Fibroblast of lung (primary cell): ENCODE measurements at regions not wholly inside any gene's neighbourhood (a gene's known extent, or its start where the extent isn't known, plus 50 kb on each side); places are given as distances from the start of the nearest gene placed in this dataset.

Experiments used
- DNase-seq, 2 donors: peaks; one replicate each; pipeline versions ENCODE4 v3.0.0 to v3.0.0-alpha.2; 2010; ENCODE audit warnings: low read depth in 2 of 2
- H2AFZ ChIP-seq: 2 replicates; pipeline ENCODE4 v1.5.1; 2012; ENCODE audit warnings: low read length, control low read depth, inconsistent platforms
- H3K27ac ChIP-seq: 2 replicates; pipeline ENCODE4 v1.5.1; 2011; ENCODE audit warnings: low read length, control low read depth; ENCODE audit not compliant: insufficient read depth
- H3K27me3 ChIP-seq: 2 replicates; pipeline ENCODE4 v1.5.1; 2011; ENCODE audit warnings: mild to moderate bottlenecking, low read length; ENCODE audit not compliant: control insufficient read depth, insufficient read depth
- H3K36me3 ChIP-seq: 2 replicates; pipeline ENCODE4 v1.5.1; 2011; ENCODE audit warnings: low read length; ENCODE audit not compliant: control insufficient read depth, insufficient read depth
- H3K4me1 ChIP-seq: 2 replicates; pipeline ENCODE4 v1.5.1; 2011; ENCODE audit warnings: low read length; ENCODE audit not compliant: control insufficient read depth, insufficient read depth; ENCODE audit errors: extremely low read depth
- H3K4me2 ChIP-seq: 2 replicates; pipeline ENCODE4 v1.5.1; 2011; ENCODE audit warnings: low read length, control low read depth; ENCODE audit not compliant: insufficient read depth; ENCODE audit errors: extremely low read depth
- H3K4me3 ChIP-seq, 4 experiments: fragments of 200-600 bp in 1 of 4; sonication (generic) in 1 of 4; replicated peaks in 1 of 4; 2 replicates each; pipeline ENCODE4 v1.5.1; 2011 to 2016; ENCODE audit warnings: low read length in 4 of 4, low read depth in 3 of 4, mild to moderate bottlenecking in 3 of 4, control low read depth in 2 of 4, inconsistent platforms in 1 of 4, mixed read lengths in 1 of 4; ENCODE audit not compliant: insufficient read depth in 1 of 4; ENCODE audit errors: control extremely low read depth in 1 of 4
- H3K79me2 ChIP-seq: 2 replicates; pipeline ENCODE4 v1.5.1; 2012; ENCODE audit warnings: mild to moderate bottlenecking, low read length, inconsistent platforms; ENCODE audit not compliant: control insufficient read depth, insufficient read depth
- H3K9ac ChIP-seq: 2 replicates; pipeline ENCODE4 v1.5.1; 2011; ENCODE audit warnings: mild to moderate bottlenecking, low read length, control low read depth; ENCODE audit not compliant: insufficient read depth
- H3K9me3 ChIP-seq: 2 replicates; pipeline ENCODE4 v1.5.1; 2012; ENCODE audit warnings: low read depth, low read length; ENCODE audit not compliant: control insufficient read depth, insufficient read depth
- H4K20me1 ChIP-seq: 2 replicates; pipeline ENCODE4 v1.5.1; 2011; ENCODE audit warnings: low read length; ENCODE audit not compliant: control insufficient read depth, insufficient read depth; ENCODE audit errors: extremely low read depth
- CTCF ChIP-seq, 2 donors: IDR thresholded peaks in 1 of 2; conservative IDR thresholded peaks in 1 of 2; 1 replicate in 1 of 2; 2 replicates in 1 of 2; pipeline ENCODE4 v1.5.1; 2011 to 2012; ENCODE audit warnings: low read length in 2 of 2, control low read depth in 1 of 2, inconsistent platforms in 1 of 2, low read depth in 1 of 2, mild to moderate bottlenecking in 1 of 2
- EZH2 ChIP-seq: IDR thresholded peaks from 2 replicates; pipeline ENCODE4 v1.5.1; 2012; ENCODE audit warnings: low read length, control low read depth, mild to moderate bottlenecking; ENCODE audit errors: missing control alignments

DNA sequence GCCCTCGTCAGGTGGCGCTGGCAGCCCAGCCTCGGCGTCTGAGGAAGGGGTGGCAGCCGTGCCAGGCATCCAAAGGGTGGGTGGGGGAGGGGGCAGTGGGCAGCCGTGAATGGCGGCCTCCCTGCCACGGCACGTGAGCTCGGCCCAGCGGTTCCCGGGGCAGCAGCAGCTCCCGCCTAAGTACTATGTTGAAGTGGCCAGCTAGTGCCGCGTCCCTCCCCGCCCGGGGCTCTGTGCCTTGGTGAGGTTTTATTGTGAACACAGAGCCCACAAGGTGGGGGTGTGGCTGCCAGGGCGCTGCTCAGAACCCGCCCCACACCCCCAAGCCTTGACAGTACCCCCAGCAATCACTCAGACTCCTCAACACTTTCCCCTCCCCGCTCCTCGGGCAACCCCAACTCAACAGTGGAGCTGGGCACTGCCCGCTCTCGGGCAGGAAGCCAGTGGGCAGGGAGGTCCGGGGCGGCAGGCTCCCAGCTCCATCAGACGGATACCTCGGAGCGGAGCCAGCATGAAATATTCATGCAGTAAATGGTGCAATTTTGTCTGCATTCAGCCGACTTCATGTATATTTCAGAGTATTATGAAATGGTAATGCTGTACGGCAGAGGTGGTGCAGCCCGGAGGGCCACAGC, 80.4 kb downstream of the ENGASE start:
- Histone ChIP-seq H3K27ac (no peak overlapping the region), H3K4me3 (no peak overlapping the region), H2AFZ (no peak overlapping the region), H4K20me1 (no peaks in the 10 kb centered on the region), H3K79me2 (no peaks in the 10 kb centered on the region), H3K9ac (no peak overlapping the region), H3K36me3 (no peaks in the 10 kb centered on the region), H3K27me3 (no peaks in the 10 kb centered on the region), H3K9me3 (no peaks in the 10 kb centered on the region), H3K4me2 (no peak overlapping the region), H3K4me1 (no peaks in the 10 kb centered on the region)
- TF ChIP-seq CTCF (conservative IDR thresholded peaks at IDR 0.05 in 1 of 2, IDR thresholded peaks at IDR 0.05 in 1 of 2; ENCODE audit: low read depth in 1 of 2, low read length in 2 of 2) (no peak), EZH2 (no peak)
- no peak for DNase-seq

DNA sequence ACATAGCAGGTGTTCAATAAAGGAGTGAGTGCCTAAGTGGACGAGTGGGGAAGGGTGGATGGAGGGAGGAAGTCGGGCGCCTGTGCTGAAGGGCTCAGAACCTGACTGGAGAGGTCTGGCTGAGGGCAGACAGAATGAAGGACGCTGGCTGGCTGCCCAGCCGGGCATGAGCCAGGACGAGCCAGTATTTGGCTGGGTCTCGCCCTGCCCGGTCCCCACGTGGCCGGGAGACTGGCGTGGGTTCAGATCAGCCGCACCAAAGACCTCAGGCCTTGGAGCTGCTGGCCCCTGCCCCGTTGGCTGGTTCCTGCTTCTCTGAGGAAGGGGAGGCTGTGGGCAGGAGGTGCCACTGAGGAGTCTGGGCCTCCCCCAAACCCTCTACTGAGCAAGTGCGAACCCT, 79.8 kb downstream of the ENGASE start:
- H2AFZ ChIP-seq = no peak overlapping the region
- H3K36me3 ChIP-seq = no peaks in the 10 kb centered on the region
- H4K20me1 ChIP-seq = no peaks in the 10 kb centered on the region
- TF ChIP-seq CTCF (conservative IDR thresholded peaks at IDR 0.05 in 1 of 2, IDR thresholded peaks at IDR 0.05 in 1 of 2; ENCODE audit: low read depth in 1 of 2, low read length in 2 of 2) = no peak
- H3K4me2 ChIP-seq = no peak overlapping the region
- H3K27ac ChIP-seq = no peak overlapping the region
- H3K9ac ChIP-seq = no peak overlapping the region
- H3K79me2 ChIP-seq = no peaks in the 10 kb centered on the region
- H3K9me3 ChIP-seq = no peaks in the 10 kb centered on the region
- H3K4me3 ChIP-seq = no peak overlapping the region
- no peak for DNase-seq
- no peaks in the 10 kb centered on the region for H3K4me1 ChIP-seq
- H3K27me3 ChIP-seq = no peaks in the 10 kb centered on the region

- H4K20me1 ChIP-seq = no peaks in the 10 kb centered on the region
- H3K79me2 ChIP-seq = no peaks in the 10 kb centered on the region
- no peak overlapping the region for H3K9ac ChIP-seq
- no peaks in the 10 kb centered on the region for H3K27me3 ChIP-seq
- H3K4me3 ChIP-seq = no peak overlapping the region
- no peaks in the 10 kb centered on the region for H3K9me3 ChIP-seq
- no peak overlapping the region for H3K27ac ChIP-seq
- no peaks in the 10 kb centered on the region for H3K36me3 ChIP-seq
- no peak for TF ChIP-seq CTCF (conservative IDR thresholded peaks at IDR 0.05 in 1 of 2, IDR thresholded peaks at IDR 0.05 in 1 of 2; ENCODE audit: low read depth in 1 of 2, low read length in 2 of 2)
- no peak for DNase-seq
- no peak overlapping the region for H3K4me2 ChIP-seq
- no peak overlapping the region for H2AFZ ChIP-seq
- no peaks in the 10 kb centered on the region for H3K4me1 ChIP-seq
Observed at GRCh38 chr17:79153367-79154130, 78.9 kb downstream of the ENGASE start.
